Activated naive CD4-positive, alpha-beta T cell treated with anti-CD3 and anti-CD28 coated beads, Interleukin-2, amount 10 ng/mL, durations not matched to agents 7 days and 5 days (primary cell): ENCODE measurements at regions not wholly inside any gene's neighbourhood (a gene's known extent, or its start where the extent isn't known, plus 50 kb on each side); places are given as distances from the start of the nearest gene placed in this dataset.
"Not testable (repeated sequence)": the region's sequence is repeated elsewhere in the genome, so short reads cannot be mapped to it uniquely, and the experiment has no call there.

Experiments used
- CTCF ChIA-PET: fragments of 350-600 bp; sonication (Branson Sonifier 250); formaldehyde crosslinking; loops from one replicate; lab custom pipeline; 2021; ENCODE audit warnings: antibody characterized with exemption; lab: Charles Lee
- DNase-seq: peaks from one replicate; pipeline ENCODE4 v3.0.0-alpha.2; 2020
- H3K27ac Mint-ChIP-seq: one replicate; pipeline ENCODE4 v1.8.0; 2021; ENCODE audit warnings: mild to moderate bottlenecking, moderate library complexity, mixed read lengths
- H3K27me3 Mint-ChIP-seq: one replicate; pipeline ENCODE4 v1.8.0; 2021; ENCODE audit warnings: mild to moderate bottlenecking, mixed read lengths
- H3K36me3 Mint-ChIP-seq: one replicate; pipeline ENCODE4 v1.8.0; 2021; ENCODE audit warnings: mixed read lengths
- H3K4me1 Mint-ChIP-seq: one replicate; pipeline ENCODE4 v1.8.0; 2021; ENCODE audit warnings: mixed read lengths
- H3K4me3 Mint-ChIP-seq: one replicate; pipeline ENCODE4 v1.8.0; 2021; ENCODE audit warnings: mild to moderate bottlenecking, moderate library complexity, mixed read lengths
- H3K9me3 Mint-ChIP-seq: one replicate; pipeline ENCODE4 v1.8.0; 2021; ENCODE audit warnings: mixed read lengths

- CTCF ChIA-PET = no interaction called here
- H3K4me3 Mint-ChIP-seq = no peak overlapping the region
- no peaks in the 10 kb centered on the region for H3K4me1 Mint-ChIP-seq
- no peak overlapping the region for H3K27ac Mint-ChIP-seq
- peaks cover 6% of the 10 kb centered on the region for H3K9me3 Mint-ChIP-seq
- H3K36me3 Mint-ChIP-seq = no peaks in the 10 kb centered on the region
- no peak for DNase-seq
- no peaks in the 10 kb centered on the region for H3K27me3 Mint-ChIP-seq
Measured at GRCh38 chr9:42378418-42378815, 195.0 kb downstream of the SPATA31A6 start.

- DNase-seq, H3K27ac Mint-ChIP-seq, CTCF ChIA-PET, H3K9me3 Mint-ChIP-seq, H3K27me3 Mint-ChIP-seq, H3K4me3 Mint-ChIP-seq, H3K36me3 Mint-ChIP-seq, H3K4me1 Mint-ChIP-seq: not testable (repeated sequence)
Measured at GRCh38 chr9:42379602-42380001, 196.1 kb downstream of the SPATA31A6 start.

GRCh38 chr9:42384585-42384984 is 201.1 kb downstream of the SPATA31A6 start:
- CTCF ChIA-PET, H3K4me1 Mint-ChIP-seq, H3K36me3 Mint-ChIP-seq, H3K27ac Mint-ChIP-seq, DNase-seq, H3K27me3 Mint-ChIP-seq, H3K9me3 Mint-ChIP-seq, H3K4me3 Mint-ChIP-seq: not testable (repeated sequence)

- H3K36me3 Mint-ChIP-seq, CTCF ChIA-PET, H3K27ac Mint-ChIP-seq, H3K9me3 Mint-ChIP-seq, DNase-seq, H3K4me1 Mint-ChIP-seq, H3K27me3 Mint-ChIP-seq, H3K4me3 Mint-ChIP-seq: not testable (repeated sequence)
Measured at GRCh38 chr9:42385574-42386120, 202.2 kb downstream of the SPATA31A6 start.

- Mint-ChIP-seq H3K4me1 (no peaks in the 10 kb centered on the region), H3K27me3 (no peaks in the 10 kb centered on the region), H3K27ac (no peak overlapping the region), H3K9me3 (no peaks in the 10 kb centered on the region), H3K36me3 (no peaks in the 10 kb centered on the region), H3K4me3 (no peak overlapping the region)
- no peak for DNase-seq
- CTCF ChIA-PET = no interaction called here
Measured at GRCh38 chr9:42386477-42386876, 203.0 kb downstream of the SPATA31A6 start.

GRCh38 chr9:42388146-42388690 is 204.8 kb downstream of the SPATA31A6 start:
- no peak for DNase-seq
- H3K27me3 Mint-ChIP-seq = no peaks in the 10 kb centered on the region
- H3K9me3 Mint-ChIP-seq = no peaks in the 10 kb centered on the region
- H3K4me1 Mint-ChIP-seq = no peaks in the 10 kb centered on the region
- CTCF ChIA-PET = interaction anchor here (0.6 kb wide), 1 partner anchor 69 kb away, joined by 3 read pairs; no protein-coding TSS in a partner anchor
- H3K4me3 Mint-ChIP-seq = no peak overlapping the region
- no peaks in the 10 kb centered on the region for H3K36me3 Mint-ChIP-seq
- H3K27ac Mint-ChIP-seq = no peak overlapping the region

- CTCF ChIA-PET = no interaction called here
- H3K27ac Mint-ChIP-seq = no peak overlapping the region
- H3K36me3 Mint-ChIP-seq = no peaks in the 10 kb centered on the region
- no peaks in the 10 kb centered on the region for H3K4me1 Mint-ChIP-seq
- H3K27me3 Mint-ChIP-seq = no peaks in the 10 kb centered on the region
- no peak overlapping the region for H3K4me3 Mint-ChIP-seq
- no peaks in the 10 kb centered on the region for H3K9me3 Mint-ChIP-seq
- DNase-seq = no peak
Measured at GRCh38 chr9:42388846-42389245, 205.4 kb downstream of the SPATA31A6 start.

GRCh38 chr9:42392773-42393455 is 209.5 kb downstream of the SPATA31A6 start:
- not testable (repeated sequence) for H3K27me3 Mint-ChIP-seq, DNase-seq, H3K9me3 Mint-ChIP-seq

GRCh38 chr9:42396318-42396717 is 212.9 kb downstream of the SPATA31A6 start:
- H3K9me3 Mint-ChIP-seq = no peaks in the 10 kb centered on the region
- no peak overlapping the region for H3K4me3 Mint-ChIP-seq
- no peaks in the 10 kb centered on the region for H3K4me1 Mint-ChIP-seq
- no peaks in the 10 kb centered on the region for H3K36me3 Mint-ChIP-seq
- H3K27ac Mint-ChIP-seq = no peak overlapping the region
- DNase-seq = no peak
- no peaks in the 10 kb centered on the region for H3K27me3 Mint-ChIP-seq
- CTCF ChIA-PET = no interaction called here

More at GRCh38 chr9:42392773-42393455, 209.5 kb downstream of the SPATA31A6 start:
- H3K4me3 Mint-ChIP-seq, H3K4me1 Mint-ChIP-seq, H3K36me3 Mint-ChIP-seq, H3K27ac Mint-ChIP-seq, CTCF ChIA-PET: not testable (repeated sequence)

- H3K4me3 Mint-ChIP-seq, H3K36me3 Mint-ChIP-seq, H3K27ac Mint-ChIP-seq, H3K4me1 Mint-ChIP-seq, H3K9me3 Mint-ChIP-seq, CTCF ChIA-PET, H3K27me3 Mint-ChIP-seq, DNase-seq: not testable (repeated sequence)
Measured at GRCh38 chr9:42397336-42397735, 213.9 kb downstream of the SPATA31A6 start.

- H3K27me3 Mint-ChIP-seq, CTCF ChIA-PET, H3K9me3 Mint-ChIP-seq, H3K4me1 Mint-ChIP-seq, H3K36me3 Mint-ChIP-seq, H3K27ac Mint-ChIP-seq, H3K4me3 Mint-ChIP-seq, DNase-seq: not testable (repeated sequence)
Measured at GRCh38 chr9:42402919-42403318, 219.5 kb downstream of the SPATA31A6 start.

GRCh38 chr9:42409581-42409980 is 226.1 kb downstream of the SPATA31A6 start:
- DNase-seq, H3K9me3 Mint-ChIP-seq, H3K36me3 Mint-ChIP-seq, H3K4me3 Mint-ChIP-seq, H3K27ac Mint-ChIP-seq, CTCF ChIA-PET, H3K4me1 Mint-ChIP-seq, H3K27me3 Mint-ChIP-seq: not testable (repeated sequence)

- H3K4me3 Mint-ChIP-seq, DNase-seq, CTCF ChIA-PET, H3K27ac Mint-ChIP-seq, H3K36me3 Mint-ChIP-seq, H3K27me3 Mint-ChIP-seq, H3K9me3 Mint-ChIP-seq, H3K4me1 Mint-ChIP-seq: not testable (repeated sequence)
Measured at GRCh38 chr9:42412354-42412753, 228.9 kb downstream of the SPATA31A6 start.

- H3K4me3 Mint-ChIP-seq, DNase-seq, H3K36me3 Mint-ChIP-seq, H3K27me3 Mint-ChIP-seq, H3K27ac Mint-ChIP-seq, H3K9me3 Mint-ChIP-seq, CTCF ChIA-PET, H3K4me1 Mint-ChIP-seq: not testable (repeated sequence)
Measured at GRCh38 chr9:42414865-42415264, 231.4 kb downstream of the SPATA31A6 start.

- H3K27me3 Mint-ChIP-seq, H3K36me3 Mint-ChIP-seq, CTCF ChIA-PET, DNase-seq, H3K9me3 Mint-ChIP-seq, H3K4me1 Mint-ChIP-seq, H3K27ac Mint-ChIP-seq, H3K4me3 Mint-ChIP-seq: not testable (repeated sequence)
Measured at GRCh38 chr9:42419652-42420051, 236.2 kb downstream of the SPATA31A6 start.
